Testis (tissue), 2 donors: ENCODE measurements at regions not wholly inside any gene's neighbourhood (a gene's known extent, or its start where the extent isn't known, plus 50 kb on each side); places are given as distances from the start of the nearest gene placed in this dataset.

Experiments used
- DNase-seq: peaks from one replicate; pipeline ENCODE4 v3.0.0-alpha.2; 2019
- H3K27ac ChIP-seq, 2 donors: fragments of 200-600 bp; sonication (generic); one replicate each; pipeline ENCODE4 v1.5.1; 2019
- H3K27me3 ChIP-seq: fragments of 200-600 bp; sonication (generic); one replicate; pipeline ENCODE4 v1.5.1; 2019
- H3K36me3 ChIP-seq: fragments of 200-600 bp; sonication (generic); one replicate; pipeline ENCODE4 v1.5.1; 2017; ENCODE audit warnings: low read depth; ENCODE audit errors: missing control alignments
- H3K4me1 ChIP-seq: fragments of 200-600 bp; sonication (generic); one replicate; pipeline ENCODE4 v1.5.1; 2019
- H3K4me3 ChIP-seq, 2 donors: fragments of 200-600 bp; sonication (generic); one replicate each; pipeline ENCODE4 v1.5.1; 2017 to 2019
- H3K9me3 ChIP-seq: fragments of 200-600 bp; sonication (generic); one replicate; pipeline ENCODE4 v1.5.1; 2017
- CTCF ChIP-seq, 3 experiments: fragments of 450-650 bp in 2 of 3; fragments of 200-600 bp in 1 of 3; sonication (generic) in 1 of 3; IDR thresholded peaks; one replicate each; pipeline ENCODE4 v1.5.1; 2016 to 2019; ENCODE audit warnings: antibody characterized with exemption in 3 of 3, mild to moderate bottlenecking in 2 of 3, moderate library complexity in 1 of 3
- POLR2A ChIP-seq: fragments of 450-650 bp; IDR thresholded peaks from one replicate; pipeline ENCODE4 v1.6.1; 2017; ENCODE audit warnings: antibody characterized with exemption, mild to moderate bottlenecking, moderate library complexity
- WGBS, 2 donors: methylation state at CpG; one replicate each; pipeline ENCODE4 v1.1.5; 2018; 5-methylcytosine and 5-hydroxymethylcytosine counted together
- intact Hi-C: fragments of 100-400 bp; cut with DNase I; formaldehyde crosslinking; loops from one replicate; pipeline ENCODE4 v1.15.1; 2023; ENCODE audit warnings: low total_unique reads

DNA sequence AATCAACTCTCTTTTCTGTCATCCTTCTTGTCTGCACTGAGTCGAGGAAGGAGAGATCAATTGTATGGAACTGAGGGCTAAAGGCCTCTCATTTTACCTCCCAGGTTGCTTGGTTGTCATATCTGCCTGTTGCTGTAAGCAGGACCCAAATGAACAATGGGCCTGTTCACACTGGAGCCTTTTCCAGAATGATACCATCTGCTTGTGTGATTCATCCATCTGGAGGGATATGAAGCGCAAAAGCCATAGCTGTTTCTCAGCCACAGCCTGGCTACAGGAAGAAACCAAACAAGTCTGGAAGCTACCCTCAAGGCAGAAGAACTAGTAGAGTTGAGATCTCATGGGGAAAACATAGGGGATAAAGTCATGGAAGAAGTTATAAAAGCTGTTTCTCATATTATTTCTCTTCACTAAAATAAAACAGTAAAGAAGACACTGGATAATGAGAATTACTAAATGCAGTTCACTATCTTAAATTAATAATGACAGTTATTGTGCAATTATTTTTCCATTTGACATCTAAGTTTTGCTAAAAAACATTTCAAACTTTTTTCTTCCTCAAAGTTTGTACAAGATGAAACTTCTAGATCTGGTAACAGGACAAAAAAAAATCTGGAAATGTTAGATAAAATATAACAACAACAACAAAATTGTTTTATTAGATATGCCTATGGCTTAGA, 106.3 kb downstream of the SPTSSA start:
- Histone ChIP-seq H3K27me3 (no peaks in the 10 kb centered on the region), H3K36me3 (no peaks in the 10 kb centered on the region), H3K4me1 (no peaks in the 10 kb centered on the region), H3K9me3 (no peaks in the 10 kb centered on the region), H3K4me3 (no peak overlapping the region), H3K27ac (no peak overlapping the region)
- TF ChIP-seq CTCF (IDR thresholded peaks at IDR 0.05): no peak
- TF ChIP-seq POLR2A: no peak
- 84 to 90% methylated on average over 2 of the region's 2 CpGs for WGBS, 2 donors
- intact Hi-C loops: no loop called here
- DNase-seq: no peak

- no peaks in the 10 kb centered on the region for H3K4me1 ChIP-seq
- H3K27me3 ChIP-seq: no peaks in the 10 kb centered on the region
- no peak for DNase-seq
- TF ChIP-seq CTCF (IDR thresholded peaks at IDR 0.05) (no peak), POLR2A (no peak)
- intact Hi-C loops: no loop called here
- H3K9me3 ChIP-seq: no peaks in the 10 kb centered on the region
- WGBS, 2 donors: 81 to 91% methylated on average over 3 of the region's 3 CpGs
- no peak overlapping the region for H3K27ac ChIP-seq
- no peak overlapping the region for H3K4me3 ChIP-seq
- no peaks in the 10 kb centered on the region for H3K36me3 ChIP-seq
Observed at GRCh38 chr14:34354556-34354955, 107.5 kb downstream of the SPTSSA start.

DNA sequence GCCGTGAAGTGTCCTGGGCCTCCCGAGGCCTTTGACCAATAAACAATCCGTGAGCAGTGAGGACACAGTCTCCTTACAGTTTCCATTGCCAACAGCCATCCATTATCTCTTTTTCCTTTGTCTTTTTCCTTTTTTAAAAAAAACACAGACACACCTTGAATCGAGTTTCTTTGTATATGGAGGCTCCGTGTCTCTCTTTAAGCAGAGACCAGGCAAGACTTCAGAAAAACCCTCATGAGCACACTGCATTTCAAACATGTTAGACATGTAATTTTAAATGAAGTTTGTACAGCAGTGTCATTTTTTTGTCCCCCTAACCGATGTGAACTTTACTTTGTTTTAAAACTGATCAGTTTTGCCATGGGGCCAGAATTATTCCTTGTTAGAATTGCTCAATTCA, 111.1 kb downstream of the SPTSSA start:
- TF ChIP-seq CTCF (IDR thresholded peaks at IDR 0.05): no peak
- no peak for TF ChIP-seq POLR2A
- intact Hi-C loops: no loop called here
- no peak for DNase-seq
- Histone ChIP-seq H3K4me3 (no peak overlapping the region), H3K27ac (no peak overlapping the region), H3K36me3 (no peaks in the 10 kb centered on the region), H3K9me3 (no peaks in the 10 kb centered on the region), H3K4me1 (no peaks in the 10 kb centered on the region), H3K27me3 (no peaks in the 10 kb centered on the region)
- WGBS, 2 donors: 83 to 93% methylated on average over 6 of the region's 6 CpGs

- Histone ChIP-seq H3K27ac (no peak overlapping the region), H3K36me3 (no peaks in the 10 kb centered on the region), H3K4me3 (no peak overlapping the region), H3K4me1 (no peaks in the 10 kb centered on the region), H3K9me3 (no peaks in the 10 kb centered on the region), H3K27me3 (no peaks in the 10 kb centered on the region)
- intact Hi-C loops: no loop called here
- 86 to 93% methylated on average over 6 of the region's 6 CpGs for WGBS, 2 donors
- DNase-seq: no peak
- no peak for TF ChIP-seq CTCF (IDR thresholded peaks at IDR 0.05)
- TF ChIP-seq POLR2A: no peak
Observed at GRCh38 chr14:34348592-34348991, 113.4 kb downstream of the SPTSSA start.

- H3K27ac ChIP-seq: no peak overlapping the region
- H3K4me1 ChIP-seq: no peaks in the 10 kb centered on the region
- no peak overlapping the region for H3K4me3 ChIP-seq
- H3K27me3 ChIP-seq: no peaks in the 10 kb centered on the region
- DNase-seq: no peak
- no peaks in the 10 kb centered on the region for H3K9me3 ChIP-seq
- TF ChIP-seq CTCF (IDR thresholded peaks at IDR 0.05) (no peak), POLR2A (no peak)
- WGBS, 2 donors: 97 to 100% methylated on average over 2 of the region's 2 CpGs
- intact Hi-C loops: no loop called here
- no peaks in the 10 kb centered on the region for H3K36me3 ChIP-seq
Observed at GRCh38 chr14:34347683-34348082, 114.4 kb downstream of the SPTSSA start.
